PC-3 (cell line): ENCODE measurements at regions not wholly inside any gene's neighbourhood (a gene's known extent, or its start where the extent isn't known, plus 50 kb on each side); places are given as distances from the start of the nearest gene placed in this dataset.

Experiments used
- ATAC-seq: fragments of 200-7000 bp; cut with Tn5 transposase; 2 replicates; pipeline ENCODE4 v1.9.1; 2020; ENCODE audit warnings: mild to moderate bottlenecking, moderate library complexity
- BruUV-seq: library from RNA; stranded (reverse); fragments of 400-500 nt; replicated peaks from 2 replicates; lab custom pipeline; 2021; lab: Mats Ljungman, UMichigan
- CTCF ChIA-PET: fragments of 300-600 bp; sonication (Branson Sonifier 250); formaldehyde crosslinking; loops from one replicate; lab custom pipeline; 2022; ENCODE audit warnings: antibody characterized with exemption; lab: Charles Lee
- POLR2A ChIA-PET: fragments of 300-600 bp; sonication (Branson Sonifier 250); formaldehyde crosslinking; loops from one replicate; lab custom pipeline; 2022; ENCODE audit warnings: antibody characterized with exemption; ENCODE audit not compliant: unreplicated experiment; lab: Charles Lee
- DNase-seq: peaks from one replicate; pipeline ENCODE4 v3.0.0-alpha.2; 2015
- H2AFZ ChIP-seq: fragments of 300-600 bp; sonication (generic); 2 replicates; pipeline ENCODE4 v1.6.0; 2016; ENCODE audit warnings: antibody characterized with exemption, low read length
- H3F3A ChIP-seq: fragments of 300-600 bp; sonication (generic); one replicate; pipeline ENCODE4 v1.6.0; 2017; ENCODE audit warnings: antibody characterized with exemption, low read length, control low read depth, mild to moderate bottlenecking; ENCODE audit not compliant: unreplicated experiment
- H3K27ac ChIP-seq: fragments of 300-600 bp; sonication (generic); 2 replicates; pipeline ENCODE4 v1.5.1; 2016; ENCODE audit warnings: mild to moderate bottlenecking, low read length
- H3K27me3 ChIP-seq: fragments of 300-600 bp; sonication (generic); 2 replicates; pipeline ENCODE4 v1.6.1; 2016; ENCODE audit warnings: low read length, mixed read lengths
- H3K36me3 ChIP-seq: fragments of 300-600 bp; sonication (generic); 2 replicates; pipeline ENCODE4 v1.6.1; 2016; ENCODE audit warnings: low read depth, mixed run types, low read length, mixed read lengths
- H3K4me1 ChIP-seq: fragments of 300-600 bp; sonication (generic); 2 replicates; pipeline ENCODE4 v1.5.1; 2016; ENCODE audit warnings: low read length; ENCODE audit not compliant: insufficient read depth
- H3K4me2 ChIP-seq: fragments of 300-600 bp; sonication (generic); 2 replicates; pipeline ENCODE4 v1.6.0; 2016; ENCODE audit warnings: low read length
- H3K4me3 ChIP-seq: fragments of 300-600 bp; sonication (generic); 2 replicates; pipeline ENCODE4 v1.5.1; 2016; ENCODE audit warnings: mild to moderate bottlenecking, low read length, mixed read lengths
- H3K79me2 ChIP-seq: fragments of 300-600 bp; sonication (generic); 2 replicates; pipeline ENCODE4 v1.6.1; 2017; ENCODE audit warnings: low read length, mixed read lengths
- H3K9ac ChIP-seq: fragments of 300-600 bp; sonication (generic); 2 replicates; pipeline ENCODE4 v1.6.0; 2016; ENCODE audit warnings: mild to moderate bottlenecking, low read length
- H3K9me2 ChIP-seq: fragments of 300-600 bp; sonication (generic); replicated peaks from 2 replicates; pipeline ENCODE4 v1.6.1; 2016; ENCODE audit warnings: mixed run types, low read length, mixed read lengths
- H3K9me3 ChIP-seq: fragments of 300-600 bp; sonication (generic); 2 replicates; pipeline ENCODE4 v1.6.1; 2016; ENCODE audit warnings: low read length, mixed read lengths
- H4K20me1 ChIP-seq: fragments of 300-600 bp; sonication (generic); 2 replicates; pipeline ENCODE4 v1.6.1; 2016; ENCODE audit warnings: low read length, mixed read lengths
- CTCF ChIP-seq: fragments of 300-600 bp; sonication (generic); conservative IDR thresholded peaks from 2 replicates; pipeline ENCODE4 v1.5.1; 2017; ENCODE audit warnings: antibody characterized with exemption, low read depth, mild to moderate bottlenecking, low read length
- EZH2 ChIP-seq: fragments of 300-600 bp; sonication (generic); IDR thresholded peaks from one replicate; pipeline ENCODE4 v1.6.1; 2017; ENCODE audit warnings: antibody characterized with exemption, mild to moderate bottlenecking, low read length; ENCODE audit not compliant: unreplicated experiment
- EZH2phosphoT487 ChIP-seq: fragments of 300-600 bp; sonication (generic); IDR thresholded peaks from 2 replicates; pipeline ENCODE4 v1.6.1; 2018; ENCODE audit warnings: mild to moderate bottlenecking, antibody characterized with exemption, low read length, borderline replicate concordance
- intact Hi-C: fragments of 100-400 bp; cut with micrococcal nuclease; formaldehyde crosslinking; loops from 2 replicates; pipeline ENCODE4 v1.9.0; 2023

DNA sequence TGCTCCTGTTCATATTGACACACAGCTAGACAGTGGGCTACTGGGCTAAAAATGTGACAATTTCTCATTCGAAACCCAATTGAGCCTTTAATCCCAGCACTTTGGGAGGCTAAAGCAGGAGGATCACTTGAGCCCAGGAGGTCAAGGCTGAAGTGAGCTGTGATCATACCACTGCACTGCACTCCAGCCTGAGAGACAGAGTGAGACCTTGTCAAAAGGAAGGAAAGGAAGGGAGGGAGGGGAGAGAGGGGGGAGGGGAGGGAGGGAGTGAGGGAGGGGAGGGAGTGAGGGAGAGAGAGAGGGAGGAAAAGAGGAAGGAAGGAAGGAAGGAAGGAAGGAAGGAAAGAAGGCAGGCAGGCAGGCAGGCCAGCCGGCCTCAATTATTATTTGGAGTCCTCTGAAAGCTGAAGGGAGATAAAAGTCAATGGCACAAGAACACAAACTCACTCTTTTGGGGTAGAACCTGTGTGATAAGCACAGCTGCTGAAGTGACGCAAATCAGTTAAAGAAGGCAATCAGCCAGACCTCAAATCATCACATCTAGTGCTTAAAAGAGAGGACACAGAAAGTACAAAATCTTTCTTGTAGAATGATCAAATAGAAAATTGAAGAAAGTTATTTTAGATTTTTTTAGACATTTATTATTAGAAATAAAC is 98.1 kb downstream of the CCDC71L start:
- Histone ChIP-seq H3K9me3 (no peaks in the 10 kb centered on the region), H3K27me3 (no peaks in the 10 kb centered on the region), H3K4me2 (no peak overlapping the region), H3K4me3 (no peak overlapping the region), H3K36me3 (no peaks in the 10 kb centered on the region), H3K79me2 (no peaks in the 10 kb centered on the region), H3K27ac (no peak overlapping the region), H4K20me1 (no peaks in the 10 kb centered on the region), H3K4me1 (no peaks in the 10 kb centered on the region), H3F3A (no peaks in the 10 kb centered on the region), H3K9me2 (no peaks in the 10 kb centered on the region; the same call in 1 of the 2 replicates), H2AFZ (no peak overlapping the region), H3K9ac (no peak overlapping the region)
- TF ChIP-seq EZH2phosphoT487: no peak
- no peak for TF ChIP-seq EZH2
- no peak for TF ChIP-seq CTCF
- POLR2A ChIA-PET: no interaction called here
- CTCF ChIA-PET: no interaction called here
- BruUV-seq: no TSS peak
- intact Hi-C loops: no loop called here
- DNase-seq: no peak
- ATAC-seq: no peak

GRCh38 chr7:106561666-106562411 is 99.1 kb downstream of the CCDC71L start:
- H3K9ac ChIP-seq: no peak overlapping the region
- H3K36me3 ChIP-seq: no peaks in the 10 kb centered on the region
- POLR2A ChIA-PET: no interaction called here
- H3K79me2 ChIP-seq: no peaks in the 10 kb centered on the region
- H3K27ac ChIP-seq: no peak overlapping the region
- no TSS peak for BruUV-seq
- no peak overlapping the region for H2AFZ ChIP-seq
- ATAC-seq (no peak), DNase-seq (no peak)
- H3K9me3 ChIP-seq: no peaks in the 10 kb centered on the region
- no peaks in the 10 kb centered on the region for H3K27me3 ChIP-seq
- no peaks in the 10 kb centered on the region for H3K4me1 ChIP-seq
- no peaks in the 10 kb centered on the region for H4K20me1 ChIP-seq
- H3K4me2 ChIP-seq: no peak overlapping the region
- intact Hi-C loops: no loop called here
- no peaks in the 10 kb centered on the region for H3F3A ChIP-seq
- H3K4me3 ChIP-seq: no peak overlapping the region
- CTCF ChIA-PET: no interaction called here
- TF ChIP-seq CTCF: no peak
- no peak for TF ChIP-seq EZH2
- no peak for TF ChIP-seq EZH2phosphoT487
- no peaks in the 10 kb centered on the region; the same call in 1 of the 2 replicates for H3K9me2 ChIP-seq

DNA sequence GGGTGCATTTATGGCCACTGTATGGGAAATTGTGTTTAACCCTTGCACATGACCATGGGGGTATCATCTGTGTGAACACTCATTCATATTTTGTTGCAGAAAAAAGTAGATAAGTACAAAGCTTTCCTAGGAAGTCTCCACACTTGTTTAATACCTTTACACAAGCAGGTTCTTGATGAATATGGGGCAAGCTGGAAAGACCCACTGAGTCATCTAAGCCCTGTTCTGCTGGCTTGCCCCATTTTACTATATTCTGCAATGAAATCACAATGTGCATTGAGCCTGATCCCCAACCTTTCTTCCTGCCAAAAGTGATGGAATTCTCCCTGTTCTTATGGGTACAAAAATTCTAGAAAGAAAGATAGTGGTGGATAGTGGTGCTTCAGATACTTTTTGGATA is 99.8 kb downstream of the CCDC71L start:
- no peak for ATAC-seq
- H3K79me2 ChIP-seq: no peaks in the 10 kb centered on the region
- no TSS peak for BruUV-seq
- no peak overlapping the region for H3K9ac ChIP-seq
- H3K9me2 ChIP-seq: no peaks in the 10 kb centered on the region; the same call in 1 of the 2 replicates
- H2AFZ ChIP-seq: no peak overlapping the region
- no peak overlapping the region for H3K27ac ChIP-seq
- H3K9me3 ChIP-seq: no peaks in the 10 kb centered on the region
- no peak for DNase-seq
- no peaks in the 10 kb centered on the region for H3K4me1 ChIP-seq
- POLR2A ChIA-PET: no interaction called here
- no peak overlapping the region for H3K4me2 ChIP-seq
- no peak overlapping the region for H3K4me3 ChIP-seq
- no peaks in the 10 kb centered on the region for H3F3A ChIP-seq
- H3K27me3 ChIP-seq: no peaks in the 10 kb centered on the region
- no peaks in the 10 kb centered on the region for H3K36me3 ChIP-seq
- intact Hi-C loops: no loop called here
- CTCF ChIA-PET: no interaction called here
- TF ChIP-seq EZH2 (no peak), CTCF (no peak), EZH2phosphoT487 (no peak)
- H4K20me1 ChIP-seq: no peaks in the 10 kb centered on the region
